Large intestine (tissue), 3 donors: ENCODE measurements at regions not wholly inside any gene's neighbourhood (a gene's known extent, or its start where the extent isn't known, plus 50 kb on each side); places are given as distances from the start of the nearest gene placed in this dataset.
"Not testable (repeated sequence)": the region's sequence is repeated elsewhere in the genome, so short reads cannot be mapped to it uniquely, and the experiment has no call there.

Source experiments
- DNase-seq, 2 donors: peaks; one replicate each; pipeline versions ENCODE4 v3.0.0 to v3.0.0-alpha.2; 2013
- H3K27ac ChIP-seq: one replicate; pipeline ENCODE4 v1.5.1; 2013; ENCODE audit warnings: low read length
- H3K27me3 ChIP-seq: 2 replicates; pipeline ENCODE4 v1.6.1; 2013; ENCODE audit warnings: low read length; ENCODE audit not compliant: control insufficient read depth, insufficient read depth
- H3K36me3 ChIP-seq: 2 replicates; pipeline ENCODE4 v1.6.1; 2013; ENCODE audit warnings: low read length; ENCODE audit not compliant: control insufficient read depth, insufficient read depth
- H3K4me1 ChIP-seq: one replicate; pipeline ENCODE4 v1.6.1; 2013; ENCODE audit warnings: low read length; ENCODE audit not compliant: control insufficient read depth, insufficient read depth
- H3K4me3 ChIP-seq: one replicate; pipeline ENCODE4 v1.5.1; 2013; ENCODE audit warnings: low read length
- H3K9me3 ChIP-seq: one replicate; pipeline ENCODE4 v1.6.1; 2013; ENCODE audit warnings: mild to moderate bottlenecking, low read depth, low read length, moderate library complexity; ENCODE audit not compliant: control insufficient read depth
- WGBS: methylation state at CpG from one replicate; pipeline ENCODE4 v1.1.5; 2013; ENCODE audit warnings: low lambda C conversion rate; ENCODE audit not compliant: insufficient coverage; 5-methylcytosine and 5-hydroxymethylcytosine counted together

GRCh38 chr21:10460957-10461356 lies 60.4 kb upstream of the TPTE start:
- not testable (repeated sequence) for H3K4me3 ChIP-seq, H3K36me3 ChIP-seq, DNase-seq, H3K4me1 ChIP-seq, H3K27ac ChIP-seq, H3K27me3 ChIP-seq
- peaks cover 25% of the 10 kb centered on the region for H3K9me3 ChIP-seq
- 64% methylated on average over 5 of the region's 5 CpGs for WGBS

GRCh38 chr21:10461445-10461844 lies 59.9 kb upstream of the TPTE start:
- not testable (repeated sequence) for H3K4me3 ChIP-seq
- 71% methylated on average over 8 of the region's 8 CpGs for WGBS
- H3K9me3 ChIP-seq, result peaks cover 22% of the 10 kb centered on the region

GRCh38 chr21:10463156-10463555 lies 58.2 kb upstream of the TPTE start:
- Histone ChIP-seq H3K36me3 (no peaks in the 10 kb centered on the region), H3K9me3 (peaks cover 22% of the 10 kb centered on the region)
- 48% methylated on average over 5 of the region's 5 CpGs for WGBS

More at GRCh38 chr21:10461445-10461844, 59.9 kb upstream of the TPTE start:
- H3K36me3 ChIP-seq, H3K27ac ChIP-seq, H3K4me1 ChIP-seq, DNase-seq, H3K27me3 ChIP-seq: not testable (repeated sequence)

GRCh38 chr21:10464975-10465374 lies 56.4 kb upstream of the TPTE start:
- Histone ChIP-seq H3K4me1 (no peaks in the 10 kb centered on the region), H3K9me3 (peaks cover 19% of the 10 kb centered on the region)
- 50% methylated on average over 3 of the region's 3 CpGs for WGBS

More at GRCh38 chr21:10463156-10463555, 58.2 kb upstream of the TPTE start:
- Histone ChIP-seq H3K27me3 (no peaks in the 10 kb centered on the region), H3K27ac (no peak overlapping the region), H3K4me3 (no peak overlapping the region), H3K4me1 (no peaks in the 10 kb centered on the region)
- DNase-seq, result no peak

GRCh38 chr21:10465524-10466110 lies 55.8 kb upstream of the TPTE start:
- 56% methylated on average over 1 of the region's 10 CpGs for WGBS
- not testable (repeated sequence) for H3K4me1 ChIP-seq, H3K4me3 ChIP-seq, H3K36me3 ChIP-seq, DNase-seq, H3K27me3 ChIP-seq, H3K27ac ChIP-seq
- peaks cover 19% of the 10 kb centered on the region for H3K9me3 ChIP-seq

More at GRCh38 chr21:10464975-10465374, 56.4 kb upstream of the TPTE start:
- Histone ChIP-seq H3K36me3 (no peaks in the 10 kb centered on the region), H3K4me3 (no peak overlapping the region), H3K27me3 (no peaks in the 10 kb centered on the region), H3K27ac (no peak overlapping the region)
- no peak for DNase-seq

GRCh38 chr21:10466200-10466599 lies 55.2 kb upstream of the TPTE start:
- no peak for DNase-seq
- Histone ChIP-seq H3K27me3 (no peaks in the 10 kb centered on the region), H3K27ac (no peak overlapping the region), H3K36me3 (no peaks in the 10 kb centered on the region), H3K4me3 (no peak overlapping the region), H3K4me1 (no peaks in the 10 kb centered on the region), H3K9me3 (peaks cover 19% of the 10 kb centered on the region)
- WGBS, result 22% methylated on average over 2 of the region's 2 CpGs
